GM12872 (cell line): ENCODE measurements at regions not wholly inside any gene's neighbourhood (a gene's known extent, or its start where the extent isn't known, plus 50 kb on each side); places are given as distances from the start of the nearest gene placed in this dataset.

ENCODE experiments used
- TF ChIP-seq, protein P1 (sequence below): IDR thresholded peaks from 3 replicates; pipeline ENCODE4 v1.5.1; 2011; ENCODE audit warnings: low read depth, mild to moderate bottlenecking, low read length, moderate library complexity; ENCODE audit not compliant: insufficient read depth

DNA sequence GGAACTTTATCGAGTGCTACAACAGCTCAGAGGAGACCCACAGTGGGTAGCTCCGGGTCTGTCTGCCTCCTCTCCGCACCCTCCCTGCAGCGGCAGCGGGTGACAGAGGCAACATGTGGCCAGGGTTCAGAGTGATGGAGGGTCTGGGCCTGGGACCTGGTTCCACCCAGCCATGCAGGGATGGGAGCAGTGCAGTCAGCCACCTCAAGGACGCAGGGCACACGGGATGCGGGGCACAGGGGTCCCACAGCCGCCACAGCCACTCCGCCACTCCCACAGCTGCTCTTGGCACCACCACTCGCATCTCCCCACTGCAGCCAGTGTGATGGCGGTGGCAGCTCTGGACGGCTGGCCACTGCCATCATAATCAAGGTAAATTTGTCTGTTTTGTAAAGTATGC is 892.9 kb downstream of the OLFM4 start:
- TF ChIP-seq, protein P1, sequence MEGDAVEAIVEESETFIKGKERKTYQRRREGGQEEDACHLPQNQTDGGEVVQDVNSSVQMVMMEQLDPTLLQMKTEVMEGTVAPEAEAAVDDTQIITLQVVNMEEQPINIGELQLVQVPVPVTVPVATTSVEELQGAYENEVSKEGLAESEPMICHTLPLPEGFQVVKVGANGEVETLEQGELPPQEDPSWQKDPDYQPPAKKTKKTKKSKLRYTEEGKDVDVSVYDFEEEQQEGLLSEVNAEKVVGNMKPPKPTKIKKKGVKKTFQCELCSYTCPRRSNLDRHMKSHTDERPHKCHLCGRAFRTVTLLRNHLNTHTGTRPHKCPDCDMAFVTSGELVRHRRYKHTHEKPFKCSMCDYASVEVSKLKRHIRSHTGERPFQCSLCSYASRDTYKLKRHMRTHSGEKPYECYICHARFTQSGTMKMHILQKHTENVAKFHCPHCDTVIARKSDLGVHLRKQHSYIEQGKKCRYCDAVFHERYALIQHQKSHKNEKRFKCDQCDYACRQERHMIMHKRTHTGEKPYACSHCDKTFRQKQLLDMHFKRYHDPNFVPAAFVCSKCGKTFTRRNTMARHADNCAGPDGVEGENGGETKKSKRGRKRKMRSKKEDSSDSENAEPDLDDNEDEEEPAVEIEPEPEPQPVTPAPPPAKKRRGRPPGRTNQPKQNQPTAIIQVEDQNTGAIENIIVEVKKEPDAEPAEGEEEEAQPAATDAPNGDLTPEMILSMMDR: no peak

DNA sequence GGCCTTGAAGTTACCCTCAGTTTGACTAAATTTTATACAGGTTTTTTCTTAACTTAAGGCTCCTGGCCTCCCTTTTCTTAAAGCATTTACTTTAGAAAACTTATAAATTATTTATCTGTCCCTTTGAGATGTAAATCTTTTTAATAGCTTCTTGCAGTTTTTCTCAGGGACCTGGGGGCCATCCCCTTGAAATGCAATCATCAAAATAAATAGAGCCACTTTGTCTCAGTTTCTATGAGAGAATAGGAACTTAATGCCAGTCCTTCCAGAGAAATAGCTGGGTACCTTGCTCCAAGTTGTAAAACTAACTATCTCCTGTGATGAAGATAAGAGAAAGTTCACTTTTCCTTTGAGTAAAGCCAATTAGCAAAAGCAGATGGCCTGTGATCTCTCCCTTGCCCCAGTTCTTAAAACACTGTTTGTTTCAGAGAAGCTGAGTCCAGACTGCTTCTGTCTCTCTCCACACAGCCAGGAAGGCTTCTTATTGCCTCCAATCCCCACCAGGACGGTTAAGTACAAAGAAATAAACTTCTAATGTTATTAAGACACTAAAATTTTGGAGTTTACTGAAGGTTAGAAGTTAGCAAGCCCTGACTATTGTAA is 913.1 kb downstream of the OLFM4 start:
- TF ChIP-seq, protein P1: no peak

DNA sequence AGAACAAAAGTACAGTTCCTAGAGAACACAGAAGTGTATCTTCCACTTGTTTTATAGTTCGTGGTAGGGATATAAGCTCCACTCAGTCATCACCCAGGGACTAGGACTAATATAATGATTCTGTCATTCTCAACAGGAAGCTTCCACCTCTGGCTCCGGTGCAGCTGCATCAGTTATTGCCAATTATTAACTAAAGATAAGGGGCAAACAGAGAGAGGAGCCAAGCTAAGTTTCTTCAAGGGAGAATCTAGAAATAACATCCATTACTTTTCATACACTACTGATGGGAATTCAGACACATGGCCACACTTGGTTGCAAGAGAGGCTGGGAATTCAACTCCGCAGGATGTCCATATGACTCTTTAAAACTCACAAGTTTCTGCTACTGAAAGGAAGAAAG is 917.9 kb downstream of the OLFM4 start:
- TF ChIP-seq, protein P1: no peak

DNA sequence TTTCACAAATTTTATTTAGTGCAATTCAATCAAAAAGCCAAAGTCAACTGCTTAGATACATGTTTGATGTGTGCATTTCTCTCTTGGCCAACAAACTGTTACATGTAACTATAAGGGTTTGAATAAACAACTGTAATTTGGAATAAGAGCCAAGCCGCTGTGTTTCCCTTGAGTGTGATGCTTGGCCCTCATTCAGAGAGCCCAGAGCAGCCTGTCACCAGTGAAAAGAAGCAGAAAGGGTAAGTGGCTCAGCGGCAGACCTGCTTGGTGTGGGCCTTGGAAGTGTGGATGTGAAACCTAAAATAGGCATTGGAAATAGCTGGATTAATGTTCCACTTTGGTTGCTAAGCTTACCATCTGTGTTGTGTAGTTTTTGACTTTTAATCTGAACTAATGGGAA is 924.6 kb downstream of the OLFM4 start:
- TF ChIP-seq, protein P1: no peak
